ENCODE measurements at regions not wholly inside any gene's neighbourhood (a gene's known extent, or its start where the extent isn't known, plus 50 kb on each side); places are given as distances from the start of the nearest gene placed in this dataset.

DNA sequence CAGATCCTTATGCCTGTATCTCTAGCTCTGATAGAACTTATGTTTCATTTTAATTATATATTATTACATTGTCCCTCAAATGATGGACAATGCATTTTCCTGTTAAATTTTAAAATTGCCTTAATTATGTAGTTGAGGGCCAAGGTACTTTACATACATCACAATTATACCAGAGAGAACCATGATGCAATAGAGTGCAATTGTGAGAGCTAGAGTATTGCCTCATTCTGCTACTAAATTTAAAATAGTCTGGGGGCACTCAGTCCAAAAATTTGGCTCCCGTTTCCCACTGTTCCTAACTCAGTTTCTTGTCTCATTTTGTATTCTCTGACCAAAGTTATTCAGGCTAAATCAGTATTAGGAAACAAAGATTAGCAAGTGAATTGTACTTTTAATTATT lies 378.5 kb upstream of the ZFP42 start:
- H3K9me3 ChIP-seq (replicated peaks in 1 of 2; ENCODE audit: control insufficient read depth in 1 of 2, insufficient read depth in 1 of 2, low read length in 2 of 2) = no peaks in the 10 kb centered on the region
- H3K79me2 ChIP-seq (ENCODE audit: insufficient read depth, low read length) = no peaks in the 10 kb centered on the region
- H3K36me3 ChIP-seq (replicated peaks in 1 of 2; ENCODE audit: control insufficient read depth in 1 of 2, insufficient read depth in 2 of 2, low read length in 2 of 2) = no peaks in the 10 kb centered on the region
- DNase-seq = no peak
- H4K20me1 ChIP-seq (ENCODE audit: insufficient read depth, low read length) = no peaks in the 10 kb centered on the region
- no peak for TF ChIP-seq CTCF (IDR thresholded peaks at IDR 0.05)
- H3K27ac Mint-ChIP-seq = no peak overlapping the region
- no peak overlapping the region for H3K4me2 ChIP-seq (replicated peaks; ENCODE audit: extremely low read depth, low read length, poor library complexity, severe bottlenecking)
- WGBS (ENCODE audit: insufficient coverage) = 60% methylated on average over 1 of the region's 1 CpG
- H3K4me1 ChIP-seq (ENCODE audit: control insufficient read depth in 1 of 2, insufficient read depth in 2 of 2, low read length in 2 of 2) = no peaks in the 10 kb centered on the region
- no peaks in the 10 kb centered on the region for H3K27me3 ChIP-seq (ENCODE audit: control insufficient read depth in 2 of 2, insufficient read depth in 2 of 2, low read length in 2 of 2)
- H3K4me1 Mint-ChIP-seq = no peaks in the 10 kb centered on the region
- H3K27me3 Mint-ChIP-seq (ENCODE audit: low read depth in 3 of 3) = peaks cover 0 to 1% (median 0%) of the 10 kb centered on the region in 3 donors
- no peak overlapping the region for H3K9ac ChIP-seq (ENCODE audit: insufficient read depth, low read length, poor library complexity, severe bottlenecking)
- H2AFZ ChIP-seq (ENCODE audit: insufficient read depth, low read depth, low read length, poor library complexity, severe bottlenecking) = no peak overlapping the region
- intact Hi-C loops (cut with micrococcal nuclease) = no loop called here
- no peak overlapping the region for H3K27ac ChIP-seq (ENCODE audit: low read depth in 1 of 2, low read length in 2 of 2)
- no peak overlapping the region for H3K4me3 Mint-ChIP-seq
- no peaks in the 10 kb centered on the region for H3K9me3 Mint-ChIP-seq
- no peak overlapping the region for H3K4me3 ChIP-seq (replicated peaks in 1 of 3; ENCODE audit: low read depth in 2 of 3, low read length in 3 of 3)
- no peaks in the 10 kb centered on the region for H3K36me3 Mint-ChIP-seq

GRCh38 chr4:187618701-187619281 lies 376.8 kb upstream of the ZFP42 start:
- no peak overlapping the region for H3K4me3 ChIP-seq (replicated peaks in 1 of 3; ENCODE audit: low read depth in 2 of 3, low read length in 3 of 3)
- no peaks in the 10 kb centered on the region for H3K27me3 ChIP-seq (ENCODE audit: control insufficient read depth in 2 of 2, insufficient read depth in 2 of 2, low read length in 2 of 2)
- no peak overlapping the region for H3K4me2 ChIP-seq (replicated peaks; ENCODE audit: extremely low read depth, low read length, poor library complexity, severe bottlenecking)
- H3K9ac ChIP-seq (ENCODE audit: insufficient read depth, low read length, poor library complexity, severe bottlenecking) = no peak overlapping the region
- Mint-ChIP-seq H3K4me1 (no peaks in the 10 kb centered on the region), H3K36me3 (no peaks in the 10 kb centered on the region), H3K9me3 (peaks cover 0 to 2% (median 0%) of the 10 kb centered on the region in 7 donors), H3K4me3 (no peak overlapping the region), H3K27ac (peak overlapping the region in 1 of 7 donors; percentile 3), H3K27me3 (ENCODE audit: low read depth in 3 of 3) (peaks cover 0 to 1% (median 0%) of the 10 kb centered on the region in 3 donors)
- DNase-seq = no peak
- H2AFZ ChIP-seq (ENCODE audit: insufficient read depth, low read depth, low read length, poor library complexity, severe bottlenecking) = no peak overlapping the region
- no peaks in the 10 kb centered on the region for H3K79me2 ChIP-seq (ENCODE audit: insufficient read depth, low read length)
- no peak overlapping the region for H3K27ac ChIP-seq (ENCODE audit: low read depth in 1 of 2, low read length in 2 of 2)
- H3K9me3 ChIP-seq (replicated peaks in 1 of 2; ENCODE audit: control insufficient read depth in 1 of 2, insufficient read depth in 1 of 2, low read length in 2 of 2) = no peaks in the 10 kb centered on the region
- H4K20me1 ChIP-seq (ENCODE audit: insufficient read depth, low read length) = no peaks in the 10 kb centered on the region
- no peak for TF ChIP-seq CTCF (IDR thresholded peaks at IDR 0.05)
- H3K36me3 ChIP-seq (replicated peaks in 1 of 2; ENCODE audit: control insufficient read depth in 1 of 2, insufficient read depth in 2 of 2, low read length in 2 of 2) = no peaks in the 10 kb centered on the region
- H3K4me1 ChIP-seq (ENCODE audit: control insufficient read depth in 1 of 2, insufficient read depth in 2 of 2, low read length in 2 of 2) = no peaks in the 10 kb centered on the region
- intact Hi-C loops (cut with micrococcal nuclease) = no loop called here
- WGBS (ENCODE audit: insufficient coverage) = no CpG with 5 or more reads among the region's 2 CpGs
